Fibroblast of the aortic adventitia (primary cell): ENCODE measurements at regions not wholly inside any gene's neighbourhood (a gene's known extent, or its start where the extent isn't known, plus 50 kb on each side); places are given as distances from the start of the nearest gene placed in this dataset.

Experiments used
- DNase-seq: peaks from one replicate; pipeline ENCODE4 v3.0.0-alpha.2; 2010; ENCODE audit warnings: low read depth
- H3K4me3 ChIP-seq: 2 replicates; pipeline ENCODE4 v1.5.1; 2011; ENCODE audit warnings: low read depth, mild to moderate bottlenecking, control low read depth, low read length, moderate library complexity
- TF ChIP-seq, protein P1 (sequence below): IDR thresholded peaks from 2 replicates; pipeline ENCODE4 v1.5.1; 2011; ENCODE audit warnings: mild to moderate bottlenecking, low read length, control low read depth, inconsistent platforms; ENCODE audit not compliant: insufficient read depth

GRCh38 chr14:30160608-30161007 lies 233.0 kb upstream of the PRKD1 start:
- no peak overlapping the region for H3K4me3 ChIP-seq
- DNase-seq, result no peak

DNA sequence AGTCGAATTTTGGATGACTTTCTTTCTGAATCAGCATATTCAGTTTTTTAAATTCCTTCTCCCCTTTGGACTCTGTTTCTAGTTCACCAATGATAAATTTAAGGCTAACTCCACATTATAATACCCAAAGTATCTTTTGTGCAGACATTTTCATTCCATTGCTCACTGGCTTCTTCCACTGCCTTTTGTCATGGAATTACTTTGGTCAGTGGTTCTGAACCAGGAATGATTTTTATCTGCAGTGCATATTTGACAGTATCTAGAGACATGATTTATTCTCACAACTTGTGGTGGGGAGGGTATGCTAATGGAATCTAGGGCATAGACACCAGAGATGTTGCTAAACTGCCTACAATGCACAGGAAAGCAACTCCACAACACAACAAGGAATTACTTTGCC lies 234.4 kb upstream of the PRKD1 start:
- H3K4me3 ChIP-seq, result no peak overlapping the region
- TF ChIP-seq, protein P1, sequence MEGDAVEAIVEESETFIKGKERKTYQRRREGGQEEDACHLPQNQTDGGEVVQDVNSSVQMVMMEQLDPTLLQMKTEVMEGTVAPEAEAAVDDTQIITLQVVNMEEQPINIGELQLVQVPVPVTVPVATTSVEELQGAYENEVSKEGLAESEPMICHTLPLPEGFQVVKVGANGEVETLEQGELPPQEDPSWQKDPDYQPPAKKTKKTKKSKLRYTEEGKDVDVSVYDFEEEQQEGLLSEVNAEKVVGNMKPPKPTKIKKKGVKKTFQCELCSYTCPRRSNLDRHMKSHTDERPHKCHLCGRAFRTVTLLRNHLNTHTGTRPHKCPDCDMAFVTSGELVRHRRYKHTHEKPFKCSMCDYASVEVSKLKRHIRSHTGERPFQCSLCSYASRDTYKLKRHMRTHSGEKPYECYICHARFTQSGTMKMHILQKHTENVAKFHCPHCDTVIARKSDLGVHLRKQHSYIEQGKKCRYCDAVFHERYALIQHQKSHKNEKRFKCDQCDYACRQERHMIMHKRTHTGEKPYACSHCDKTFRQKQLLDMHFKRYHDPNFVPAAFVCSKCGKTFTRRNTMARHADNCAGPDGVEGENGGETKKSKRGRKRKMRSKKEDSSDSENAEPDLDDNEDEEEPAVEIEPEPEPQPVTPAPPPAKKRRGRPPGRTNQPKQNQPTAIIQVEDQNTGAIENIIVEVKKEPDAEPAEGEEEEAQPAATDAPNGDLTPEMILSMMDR, result no peak
- DNase-seq, result no peak

More at GRCh38 chr14:30160608-30161007, 233.0 kb upstream of the PRKD1 start:
- TF ChIP-seq, protein P1, result no peak

GRCh38 chr14:30165255-30165654 lies 237.6 kb upstream of the PRKD1 start:
- no peak for DNase-seq
- H3K4me3 ChIP-seq, result no peak overlapping the region
- TF ChIP-seq, protein P1, result no peak

GRCh38 chr14:30177781-30178180 lies 250.1 kb upstream of the PRKD1 start:
- H3K4me3 ChIP-seq, result no peak overlapping the region
- DNase-seq, result no peak
- TF ChIP-seq, protein P1, result no peak

GRCh38 chr14:30179381-30180130 lies 251.9 kb upstream of the PRKD1 start:
- DNase-seq, result peak; percentile 88
- no peak overlapping the region for H3K4me3 ChIP-seq
- TF ChIP-seq, protein P1, result no peak

GRCh38 chr14:30180219-30180618 lies 252.6 kb upstream of the PRKD1 start:
- H3K4me3 ChIP-seq, result no peak overlapping the region
- DNase-seq, result peak; percentile 75
- TF ChIP-seq, protein P1, result no peak

- no peak overlapping the region for H3K4me3 ChIP-seq
- TF ChIP-seq, protein P1, result peak; percentile 27
- no peak for DNase-seq
Observed at GRCh38 chr14:30185832-30186231, 258.2 kb upstream of the PRKD1 start.
